GM12878 (cell line): ENCODE measurements at regions not wholly inside any gene's neighbourhood (a gene's known extent, or its start where the extent isn't known, plus 50 kb on each side); places are given as distances from the start of the nearest gene placed in this dataset.
A peak's percentile ranks its signal among the peaks of the same experiment; 100 is the strongest.

ENCODE experiments used
- ATAC-seq: fragments of 200-7000 bp; cut with Tn5 transposase; 3 replicates; pipeline ENCODE4 v1.9.1; 2020; ENCODE audit warnings: mild to moderate bottlenecking, moderate library complexity
- BruUV-seq: library from RNA; stranded (reverse); fragments of 400-500 nt; replicated peaks from 2 replicates; lab custom pipeline; 2021; lab: Mats Ljungman, UMichigan
- CTCF ChIA-PET: fragments of 300-600 bp; sonication (Branson Sonifier 250); formaldehyde crosslinking; extraction: SDS; loops from one replicate; lab custom pipeline; 2021; ENCODE audit warnings: inconsistent platforms; lab: Yijun Ruan, JAX
- POLR2A ChIA-PET: fragments of 350-600 bp; formaldehyde crosslinking; extraction: SDS; loops from one replicate; lab custom pipeline; 2021; ENCODE audit warnings: inconsistent platforms; lab: Charles Lee
- RAD21 ChIA-PET: fragments of 300-600 bp; sonication (Branson Sonifier 250); formaldehyde crosslinking; loops from one replicate; lab custom pipeline; 2023; ENCODE audit warnings: antibody characterized with exemption; ENCODE audit not compliant: unreplicated experiment; lab: Charles Lee
- SMC1A ChIA-PET: fragments of 300-600 bp; sonication (Branson Sonifier 250); formaldehyde crosslinking; loops from one replicate; lab custom pipeline; 2023; ENCODE audit not compliant: unreplicated experiment, uncharacterized antibody; lab: Charles Lee
- DNase-seq: peaks from one replicate; pipeline ENCODE4 v3.0.0-alpha.2; 2011; ENCODE audit warnings: low read depth, low spot score
- FAIRE-seq: peaks from 3 replicates; lab custom pipeline; 2011; peaks lifted over from hg19 to GRCh38; lab: Jason Lieb, UNC
- H2AFZ ChIP-seq: 2 replicates; pipeline ENCODE4 v1.6.0; 2011; ENCODE audit warnings: low read depth, low read length, control low read depth; ENCODE audit not compliant: control insufficient read depth
- H3K27ac ChIP-seq: 2 replicates; pipeline ENCODE4 v1.5.1; 2011; ENCODE audit warnings: control low read depth; ENCODE audit not compliant: control insufficient read depth, insufficient read depth
- H3K27me3 ChIP-seq, 2 experiments: replicated peaks in 1 of 2; 2 replicates each; pipeline versions ENCODE4 v1.6.0 to v1.6.1; 2011; ENCODE audit warnings: low read length in 1 of 2; ENCODE audit not compliant: control insufficient read depth in 2 of 2, insufficient read depth in 2 of 2
- H3K36me3 ChIP-seq, 2 experiments: 2 replicates each; pipeline ENCODE4 v1.5.1; 2011; ENCODE audit warnings: low read length in 1 of 2; ENCODE audit not compliant: control insufficient read depth in 2 of 2, insufficient read depth in 2 of 2
- H3K4me1 ChIP-seq: 2 replicates; pipeline ENCODE4 v1.6.1; 2011; ENCODE audit warnings: mild to moderate bottlenecking, low read length, moderate library complexity, mixed read lengths; ENCODE audit not compliant: control insufficient read depth, insufficient read depth
- H3K4me2 ChIP-seq: 2 replicates; pipeline ENCODE4 v1.6.0; 2011; ENCODE audit warnings: control low read depth; ENCODE audit not compliant: control insufficient read depth, insufficient read depth
- H3K4me3 ChIP-seq: fragments of 200-600 bp; sonication (generic); 2 replicates; pipeline ENCODE4 v1.5.1; 2016
- H3K79me2 ChIP-seq: 2 replicates; pipeline ENCODE4 v1.6.0; 2011; ENCODE audit warnings: low read length; ENCODE audit not compliant: control insufficient read depth, insufficient read depth
- H3K9ac ChIP-seq: 2 replicates; pipeline ENCODE4 v1.8.0; 2011; ENCODE audit warnings: low read length, control low read depth, mixed read lengths; ENCODE audit not compliant: control insufficient read depth, insufficient read depth
- H3K9me3 ChIP-seq: replicated peaks from 3 replicates; pipeline ENCODE4 v1.5.1; 2011; ENCODE audit warnings: mild to moderate bottlenecking, low read length; ENCODE audit not compliant: control insufficient read depth, insufficient read depth
- H4K20me1 ChIP-seq: 2 replicates; pipeline ENCODE4 v1.6.0; 2011; ENCODE audit not compliant: control insufficient read depth, insufficient read depth
- RAD21 ChIP-seq: IDR thresholded peaks from 2 replicates; pipeline ENCODE4 v1.6.1; 2011; ENCODE audit warnings: mild to moderate bottlenecking, low read depth, low read length, moderate library complexity; ENCODE audit not compliant: insufficient read depth
- SMARCA5 ChIP-seq: fragments of 450-650 bp; IDR thresholded peaks from 2 replicates; pipeline ENCODE4 v1.6.1; 2017; ENCODE audit warnings: mild to moderate bottlenecking
- SREBF2 ChIP-seq: IDR thresholded peaks from 2 replicates; pipeline ENCODE4 v1.6.1; 2012; ENCODE audit warnings: mild to moderate bottlenecking, low read length
- WGBS: methylation state at CpG from one replicate; pipeline ENCODE4 v1.1.6; 2016; ENCODE audit warnings: low lambda C conversion rate; ENCODE audit not compliant: insufficient replicate concordance, insufficient coverage; ENCODE audit errors: missing lambda C conversion rate; 5-methylcytosine and 5-hydroxymethylcytosine counted together
- in situ Hi-C: fragments of 300-500 bp; cut with MboI; formaldehyde crosslinking; loops from 9 replicates; pipeline ENCODE4 v1.14.3; 2018; ENCODE audit warnings: mixed read lengths
- intact Hi-C: fragments of 100-400 bp; cut with micrococcal nuclease; formaldehyde crosslinking; loops from one replicate; pipeline ENCODE4 v1.14.2; 2022; ENCODE audit not compliant: unreplicated experiment
- TF ChIP-seq, protein P1 (sequence below), 3 experiments: IDR thresholded peaks in 2 of 3; conservative IDR thresholded peaks in 1 of 3; 2 replicates each; pipeline ENCODE4 v1.5.1; 2011; ENCODE audit warnings: low read depth in 3 of 3, low read length in 3 of 3, mild to moderate bottlenecking in 3 of 3, control low read depth in 2 of 3, moderate library complexity in 2 of 3, inconsistent platforms in 1 of 3, mixed read lengths in 1 of 3; ENCODE audit not compliant: control insufficient read depth in 2 of 3, insufficient read depth in 1 of 3; ENCODE audit errors: extremely low read depth in 1 of 3

DNA sequence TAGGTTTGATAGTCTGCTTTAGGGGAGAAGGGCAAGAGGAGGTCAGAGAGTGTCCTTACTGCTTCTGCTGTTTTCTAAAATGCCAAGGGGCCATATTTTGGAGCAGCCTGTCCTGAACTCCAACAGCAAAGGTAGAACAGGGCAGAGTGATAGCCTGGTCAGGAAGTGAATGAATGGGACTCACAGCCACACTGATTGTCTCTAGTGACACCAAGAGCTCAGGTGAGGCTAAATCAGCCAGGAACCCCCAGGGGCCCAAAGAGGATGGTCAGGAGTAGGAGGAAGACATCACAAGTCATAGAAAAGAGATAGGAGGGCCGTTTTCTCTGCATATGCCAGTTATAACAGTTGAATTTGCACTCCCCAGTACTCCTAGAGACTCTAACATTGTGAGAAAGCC is 97.4 kb upstream of the DUSP10 start:
- ChIA-PET SMC1A (interaction anchor here (0.6 to 5.6 kb wide), 19 partner anchors 10 to 361 kb away, joined by 3 to 76 read pairs (median 5); partner anchors contain the start of gene DUSP10), POLR2A (interaction anchor here (0.7 to 3.1 kb wide), 5 partner anchors 10 to 96 kb away, joined by 3 to 10 read pairs (median 4); no protein-coding TSS in a partner anchor), CTCF (interaction anchor here (0.6 to 2.0 kb wide), 16 partner anchors 13 to 296 kb away, joined by 3 to 6 read pairs (median 3); partner anchors contain the start of gene DUSP10), RAD21 (interaction anchor here (0.6 to 5.2 kb wide), 22 partner anchors 9 to 361 kb away, joined by 3 to 64 read pairs (median 5); partner anchors contain the start of gene DUSP10)
- Histone ChIP-seq H3K9ac (no peak overlapping the region), H3K36me3 (no peaks in the 10 kb centered on the region), H3K4me3 (no peak overlapping the region), H4K20me1 (no peaks in the 10 kb centered on the region), H3K27me3 (no peaks in the 10 kb centered on the region), H3K4me2 (0 out of 2 replicates have a peak overlapping the region, but pooled peaks have one; percentile 0), H3K27ac (peak overlapping the region; percentile 41), H3K9me3 (no peaks in the 10 kb centered on the region), H3K4me1 (peaks cover 42% of the 10 kb centered on the region), H2AFZ (peak overlapping the region; percentile 0; the same call in 1 of the 2 replicates), H3K79me2 (no peaks in the 10 kb centered on the region)
- 53% methylated on average over 1 of the region's 1 CpG for WGBS
- TF ChIP-seq SMARCA5 (peak; percentile 68), SREBF2 (no peak), RAD21 (peak; percentile 54)
- TF ChIP-seq, protein P1, sequence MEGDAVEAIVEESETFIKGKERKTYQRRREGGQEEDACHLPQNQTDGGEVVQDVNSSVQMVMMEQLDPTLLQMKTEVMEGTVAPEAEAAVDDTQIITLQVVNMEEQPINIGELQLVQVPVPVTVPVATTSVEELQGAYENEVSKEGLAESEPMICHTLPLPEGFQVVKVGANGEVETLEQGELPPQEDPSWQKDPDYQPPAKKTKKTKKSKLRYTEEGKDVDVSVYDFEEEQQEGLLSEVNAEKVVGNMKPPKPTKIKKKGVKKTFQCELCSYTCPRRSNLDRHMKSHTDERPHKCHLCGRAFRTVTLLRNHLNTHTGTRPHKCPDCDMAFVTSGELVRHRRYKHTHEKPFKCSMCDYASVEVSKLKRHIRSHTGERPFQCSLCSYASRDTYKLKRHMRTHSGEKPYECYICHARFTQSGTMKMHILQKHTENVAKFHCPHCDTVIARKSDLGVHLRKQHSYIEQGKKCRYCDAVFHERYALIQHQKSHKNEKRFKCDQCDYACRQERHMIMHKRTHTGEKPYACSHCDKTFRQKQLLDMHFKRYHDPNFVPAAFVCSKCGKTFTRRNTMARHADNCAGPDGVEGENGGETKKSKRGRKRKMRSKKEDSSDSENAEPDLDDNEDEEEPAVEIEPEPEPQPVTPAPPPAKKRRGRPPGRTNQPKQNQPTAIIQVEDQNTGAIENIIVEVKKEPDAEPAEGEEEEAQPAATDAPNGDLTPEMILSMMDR (IDR thresholded peaks at IDR 0.05 in 2 of 3, conservative IDR thresholded peaks at IDR 0.05 in 1 of 3; ENCODE audit: control insufficient read depth in 2 of 3, extremely low read depth in 1 of 3, insufficient read depth in 1 of 3, low read depth in 3 of 3, low read length in 3 of 3), result peak in 1 of 3 experiments; percentile 45; a peak in 2 of 6 replicates
- intact Hi-C loops (loop anchor here (1.0 to 10.0 kb wide), 3 partner anchors 45 to 295 kb away; no protein-coding TSS in a partner anchor), in situ Hi-C loops (loop anchor here (5.0 kb wide), 1 partner anchor 87 kb away; no protein-coding TSS in a partner anchor)
- DNase-seq (peak; percentile 44), FAIRE-seq (no peak), ATAC-seq (peak; percentile 33)
- BruUV-seq, result no TSS peak
